Activated CD8-positive, alpha-beta memory T cell treated with anti-CD3 and anti-CD28 coated beads for 1 hour (primary cell): ENCODE measurements at regions not wholly inside any gene's neighbourhood (a gene's known extent, or its start where the extent isn't known, plus 50 kb on each side); places are given as distances from the start of the nearest gene placed in this dataset.

Experiments used
- DNase-seq, 2 donors: peaks; one replicate each; pipeline ENCODE4 v3.0.0-alpha.2; 2020; ENCODE audit warnings: low read depth in 1 of 2; ENCODE audit errors: extremely low read depth in 1 of 2

DNA sequence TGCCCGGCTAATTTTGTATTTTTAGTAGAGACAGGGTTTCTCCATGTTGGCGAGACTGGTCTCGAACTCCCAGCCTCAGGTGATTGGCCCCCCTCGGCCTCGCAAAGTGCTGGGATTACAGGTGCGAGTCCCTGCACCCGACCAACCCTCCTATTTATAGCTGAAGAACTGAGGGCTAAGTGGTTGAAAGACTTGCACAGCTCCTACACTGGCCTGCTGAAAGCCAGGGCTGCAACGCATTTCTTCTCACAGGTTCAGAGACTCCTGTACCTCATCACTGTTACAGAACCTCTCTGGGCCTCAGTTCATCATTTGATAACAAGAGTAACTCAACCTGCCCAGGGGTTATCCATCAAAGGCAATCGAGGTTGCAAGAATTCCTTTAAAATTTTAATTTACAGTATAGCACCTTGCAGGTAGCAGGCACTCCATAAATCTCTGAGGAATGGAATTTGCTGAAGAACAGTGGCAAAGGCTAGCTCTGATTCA, 626.5 kb upstream of the TBL1XR1 start:
- DNase-seq: no peak

- no peak for DNase-seq
These were observed 627.0 kb upstream of the TBL1XR1 start for GRCh38 chr3:177824190-177824786.

- no peak for DNase-seq
These were observed 627.6 kb upstream of the TBL1XR1 start for GRCh38 chr3:177824841-177825240.

- no peak for DNase-seq
These were observed 629.0 kb upstream of the TBL1XR1 start for GRCh38 chr3:177826253-177826652.

GRCh38 chr3:177827511-177828207, 630.4 kb upstream of the TBL1XR1 start:
- no peak for DNase-seq

GRCh38 chr3:177828208-177828565, 630.9 kb upstream of the TBL1XR1 start:
- no peak for DNase-seq

GRCh38 chr3:177830411-177830849, 633.1 kb upstream of the TBL1XR1 start:
- no peak for DNase-seq

DNA sequence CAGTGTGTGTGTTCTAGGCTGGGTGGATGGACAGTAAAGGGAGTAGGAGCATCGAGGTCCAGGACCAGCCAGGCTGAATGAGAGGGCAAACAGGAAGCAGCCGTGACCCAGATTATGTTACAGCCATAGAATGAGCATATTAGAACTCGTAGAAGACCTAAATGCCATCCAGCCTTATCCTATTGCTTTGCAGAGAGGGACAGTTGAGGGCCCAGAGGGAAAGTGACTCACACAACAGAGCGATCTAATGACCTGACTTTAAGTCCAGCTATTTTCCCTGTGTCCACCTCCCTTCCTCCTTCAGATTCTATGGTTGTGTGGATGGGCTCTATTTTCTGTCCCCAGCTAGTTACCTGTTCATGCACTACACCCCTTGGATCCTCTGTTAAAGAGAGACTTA, 634.1 kb upstream of the TBL1XR1 start:
- no peak for DNase-seq

DNA sequence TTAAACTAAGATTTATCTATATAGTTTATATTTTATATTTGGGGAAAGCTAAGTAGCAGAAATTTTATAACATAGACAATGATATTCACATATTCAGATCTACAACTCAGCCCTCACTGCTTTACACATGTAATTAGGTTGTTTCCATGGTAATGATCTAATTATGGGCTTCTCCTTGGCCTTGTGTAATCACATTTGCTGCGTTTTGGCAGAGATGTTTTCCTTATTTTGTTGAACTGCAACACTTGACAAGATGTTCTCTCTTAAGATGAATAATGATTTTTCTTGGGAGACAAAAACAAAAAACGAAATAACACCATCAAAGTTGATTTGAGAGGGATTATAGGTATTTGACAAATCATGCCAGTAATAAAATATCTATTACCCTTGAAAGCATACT, 635.6 kb upstream of the TBL1XR1 start:
- DNase-seq: no peak

- no peak for DNase-seq
These were observed 636.0 kb upstream of the TBL1XR1 start for GRCh38 chr3:177833332-177833731.

DNA sequence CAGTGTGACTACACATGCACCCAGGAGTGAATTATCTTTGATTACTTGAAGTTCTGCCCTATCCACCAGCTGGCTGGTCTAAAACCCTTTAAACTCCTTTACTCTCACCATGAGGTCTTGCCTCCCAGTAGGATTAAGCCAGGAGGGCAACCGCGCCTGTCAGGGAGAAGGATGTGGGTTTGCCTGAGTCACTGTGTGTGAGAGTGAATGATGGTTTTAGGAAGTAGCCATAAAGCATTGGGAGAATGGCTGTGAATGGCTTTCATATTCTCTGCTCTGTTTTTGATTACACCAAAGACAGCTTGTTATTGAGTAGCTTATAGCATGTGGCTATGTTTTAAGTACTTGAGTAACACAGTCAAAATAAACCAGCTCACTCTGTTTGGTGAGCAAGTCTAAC, 637.7 kb upstream of the TBL1XR1 start:
- no peak for DNase-seq

- no peak for DNase-seq
These were observed 638.6 kb upstream of the TBL1XR1 start for GRCh38 chr3:177835917-177836316.

- no peak for DNase-seq
These were observed 639.4 kb upstream of the TBL1XR1 start for GRCh38 chr3:177836671-177837070.

- DNase-seq: no peak
These were observed 640.8 kb upstream of the TBL1XR1 start for GRCh38 chr3:177837951-177838655.

DNA sequence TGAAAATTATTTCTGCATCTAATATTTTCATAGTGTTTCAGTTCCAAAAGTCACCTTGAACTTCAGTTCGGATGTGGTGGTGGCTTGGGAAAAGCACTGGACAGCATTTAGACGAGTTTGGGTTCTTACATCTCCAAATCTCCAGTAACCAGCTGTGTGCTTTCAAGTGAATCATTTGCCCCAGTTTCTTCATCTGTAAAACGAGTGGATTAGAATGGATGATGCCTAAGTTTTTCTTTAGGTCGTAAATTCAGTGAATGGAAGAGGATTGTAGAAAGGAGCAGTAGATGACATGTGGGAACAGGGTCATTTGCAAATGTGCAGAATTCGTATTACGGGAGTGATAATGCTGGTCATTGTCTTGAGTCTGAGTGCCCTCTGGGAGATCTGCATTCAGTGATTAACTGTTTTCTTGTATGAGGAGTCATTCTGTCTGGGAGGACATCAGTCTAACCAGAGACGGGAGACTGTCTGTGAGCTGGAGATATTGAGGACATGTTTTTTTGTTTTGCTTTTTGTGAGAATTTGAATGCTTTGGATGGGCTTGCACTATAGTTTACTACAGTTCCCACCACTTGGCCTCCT, 641.6 kb upstream of the TBL1XR1 start:
- no peak for DNase-seq

GRCh38 chr3:177842302-177842701, 645.0 kb upstream of the TBL1XR1 start:
- DNase-seq: no peak

- DNase-seq: no peak
These were observed 645.8 kb upstream of the TBL1XR1 start for GRCh38 chr3:177842743-177843734.

DNA sequence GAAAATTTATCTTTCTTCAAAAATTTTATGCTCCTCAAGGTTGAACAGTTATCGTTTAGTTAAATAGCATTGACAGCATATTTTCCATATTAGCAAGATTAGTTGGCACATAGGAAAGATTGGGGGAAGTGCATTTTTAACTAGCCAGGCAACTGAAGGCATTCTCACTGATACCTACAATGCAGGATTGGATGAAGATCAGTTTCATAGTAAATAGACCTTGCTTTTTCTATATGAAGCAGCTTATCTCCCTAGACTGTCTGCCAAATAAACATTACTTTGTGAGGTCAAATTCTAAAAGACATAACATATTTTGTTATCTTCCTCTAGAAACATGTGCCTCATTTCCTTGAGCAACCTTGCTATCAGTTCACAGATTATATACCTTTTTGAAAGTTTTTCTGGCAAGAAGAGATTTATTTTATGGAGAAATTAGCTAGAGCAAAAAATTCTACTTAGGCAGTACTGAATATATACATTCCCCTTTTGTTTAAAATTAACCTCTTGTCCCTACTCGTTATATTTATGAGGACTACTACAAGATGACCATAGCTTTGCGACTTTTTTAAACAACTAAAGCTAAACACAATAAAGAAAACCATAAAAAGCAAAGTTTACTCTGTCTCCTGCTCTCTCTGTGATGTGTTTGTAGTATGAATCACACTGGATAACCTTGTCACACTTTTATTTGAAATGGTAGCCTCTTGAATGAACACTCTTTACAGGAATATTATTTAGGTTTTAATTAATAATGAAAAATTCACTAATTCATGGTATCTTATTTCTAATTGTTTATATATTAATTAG, 654.9 kb upstream of the TBL1XR1 start:
- no peak for DNase-seq

GRCh38 chr3:177855021-177855420, 657.7 kb upstream of the TBL1XR1 start:
- DNase-seq: no peak

DNA sequence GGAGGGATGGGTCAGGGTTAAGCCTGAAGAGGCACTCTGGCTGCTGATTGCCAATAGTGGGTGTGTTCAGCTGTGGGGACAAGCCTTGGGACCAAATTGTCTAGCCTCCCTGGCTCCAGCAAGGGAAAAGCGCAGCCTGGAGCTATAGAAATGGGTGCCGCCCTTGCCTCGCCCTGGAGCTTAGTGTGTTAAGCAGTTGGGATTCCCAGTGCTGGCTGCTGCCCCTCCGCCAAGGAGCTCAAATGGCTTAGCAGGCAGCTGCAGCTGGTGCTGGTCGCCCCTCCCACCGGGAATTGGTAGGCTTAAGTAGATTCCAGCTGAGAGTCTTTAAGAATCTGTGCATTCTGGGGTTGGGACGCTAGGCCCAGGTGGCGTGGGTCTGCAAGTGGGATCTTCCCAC, 662.9 kb upstream of the TBL1XR1 start:
- DNase-seq: no peak
